HG02798 (cell line): ENCODE measurements at regions not wholly inside any gene's neighbourhood (a gene's known extent, or its start where the extent isn't known, plus 50 kb on each side); places are given as distances from the start of the nearest gene placed in this dataset.
"Not testable (repeated sequence)": the region's sequence is repeated elsewhere in the genome, so short reads cannot be mapped to it uniquely, and the experiment has no call there.

Source experiments
- ATAC-seq: cut with Tn5 transposase; IDR thresholded peaks from one replicate; pipeline ENCODE4 v1.9.1; 2021; ENCODE audit warnings: mild to moderate bottlenecking; ENCODE audit not compliant: unreplicated experiment, poor library complexity

- ATAC-seq = no peak
These were observed 539.7 kb downstream of the ANKRD7 start for GRCh38 chr7:118764221-118764620.

GRCh38 chr7:118771672-118772071, 547.2 kb downstream of the ANKRD7 start:
- no peak for ATAC-seq

GRCh38 chr7:118777308-118777707, 552.8 kb downstream of the ANKRD7 start:
- no peak for ATAC-seq

- no peak for ATAC-seq
These were observed 568.2 kb downstream of the ANKRD7 start for GRCh38 chr7:118792682-118793081.

GRCh38 chr7:118793582-118793981, 569.1 kb downstream of the ANKRD7 start:
- no peak for ATAC-seq

GRCh38 chr7:118794419-118794818, 569.9 kb downstream of the ANKRD7 start:
- no peak for ATAC-seq

GRCh38 chr7:118801366-118801765, 576.9 kb downstream of the ANKRD7 start:
- no peak for ATAC-seq

- ATAC-seq = no peak
These were observed 578.2 kb downstream of the ANKRD7 start for GRCh38 chr7:118802726-118803125.

GRCh38 chr7:118826246-118826645, 601.7 kb downstream of the ANKRD7 start:
- ATAC-seq = no peak

GRCh38 chr7:118836933-118837332, 612.4 kb downstream of the ANKRD7 start:
- ATAC-seq = peak; percentile 94

- ATAC-seq = peak; percentile 25
These were observed 615.0 kb downstream of the ANKRD7 start for GRCh38 chr7:118839515-118839914.

- no peak for ATAC-seq
These were observed 619.0 kb downstream of the ANKRD7 start for GRCh38 chr7:118843456-118843855.

GRCh38 chr7:118844748-118845147, 620.2 kb downstream of the ANKRD7 start:
- no peak for ATAC-seq

GRCh38 chr7:118845791-118846190, 621.3 kb downstream of the ANKRD7 start:
- no peak for ATAC-seq

- no peak for ATAC-seq
These were observed 622.5 kb downstream of the ANKRD7 start for GRCh38 chr7:118846977-118847376.

GRCh38 chr7:118855290-118855689, 630.8 kb downstream of the ANKRD7 start:
- ATAC-seq = no peak

GRCh38 chr7:118858651-118859149, 634.2 kb downstream of the ANKRD7 start:
- no peak for ATAC-seq

GRCh38 chr7:118861581-118861980, 637.1 kb downstream of the ANKRD7 start:
- ATAC-seq = no peak

- no peak for ATAC-seq
These were observed 638.2 kb downstream of the ANKRD7 start for GRCh38 chr7:118862740-118863139.

- ATAC-seq = no peak
These were observed 639.5 kb downstream of the ANKRD7 start for GRCh38 chr7:118863966-118864365.

- ATAC-seq = no peak
These were observed 643.4 kb downstream of the ANKRD7 start for GRCh38 chr7:118867860-118868259.

- not testable (repeated sequence) for ATAC-seq
These were observed 644.6 kb downstream of the ANKRD7 start for GRCh38 chr7:118869141-118869540.

- ATAC-seq = no peak
These were observed 645.7 kb downstream of the ANKRD7 start for GRCh38 chr7:118870187-118870586.
